ENCODE measurements at regions not wholly inside any gene's neighbourhood (a gene's known extent, or its start where the extent isn't known, plus 50 kb on each side); places are given as distances from the start of the nearest gene placed in this dataset.

- no peak for TF ChIP-seq CTCF (IDR thresholded peaks at IDR 0.05; ENCODE audit: low read depth, low read length)
- H3K36me3 ChIP-seq: no peaks in the 10 kb centered on the region
- no peaks in the 10 kb centered on the region for H3K9me3 ChIP-seq (ENCODE audit: low read depth)
- H3K4me3 ChIP-seq: no peak overlapping the region
- H3K27ac ChIP-seq: no peak overlapping the region
- no peak for DNase-seq (ENCODE audit: low read depth in 1 of 2, low spot score in 1 of 2)
- H3K4me1 ChIP-seq (ENCODE audit: low read depth): no peaks in the 10 kb centered on the region
- no peaks in the 10 kb centered on the region for H3K27me3 ChIP-seq
These were observed 147.4 kb downstream of the TRIM36 start for GRCh38 chr5:115022303-115022702.

GRCh38 chr5:115016646-115017045 is 153.1 kb downstream of the TRIM36 start:
- Histone ChIP-seq H3K27ac (no peak overlapping the region), H3K27me3 (no peaks in the 10 kb centered on the region), H3K9me3 (ENCODE audit: low read depth) (no peaks in the 10 kb centered on the region), H3K4me3 (no peak overlapping the region), H3K4me1 (ENCODE audit: low read depth) (no peaks in the 10 kb centered on the region), H3K36me3 (no peaks in the 10 kb centered on the region)
- no peak for TF ChIP-seq CTCF (IDR thresholded peaks at IDR 0.05; ENCODE audit: low read depth, low read length)
- no peak for DNase-seq (ENCODE audit: low read depth in 1 of 2, low spot score in 1 of 2)

- no peak for DNase-seq (ENCODE audit: low read depth in 1 of 2, low spot score in 1 of 2)
- Histone ChIP-seq H3K36me3 (no peaks in the 10 kb centered on the region), H3K4me3 (no peak overlapping the region), H3K27me3 (no peaks in the 10 kb centered on the region), H3K9me3 (ENCODE audit: low read depth) (no peaks in the 10 kb centered on the region), H3K4me1 (ENCODE audit: low read depth) (no peaks in the 10 kb centered on the region), H3K27ac (no peak overlapping the region)
- no peak for TF ChIP-seq CTCF (IDR thresholded peaks at IDR 0.05; ENCODE audit: low read depth, low read length)
These were observed 170.5 kb downstream of the TRIM36 start for GRCh38 chr5:114999176-114999575.

- H3K4me3 ChIP-seq: no peak overlapping the region
- DNase-seq (ENCODE audit: low read depth in 1 of 2, low spot score in 1 of 2): no peak
- H3K4me1 ChIP-seq (ENCODE audit: low read depth): no peaks in the 10 kb centered on the region
- H3K27ac ChIP-seq: no peak overlapping the region
- TF ChIP-seq CTCF (IDR thresholded peaks at IDR 0.05; ENCODE audit: low read depth, low read length): no peak
- H3K27me3 ChIP-seq: no peaks in the 10 kb centered on the region
- no peaks in the 10 kb centered on the region for H3K36me3 ChIP-seq
- no peaks in the 10 kb centered on the region for H3K9me3 ChIP-seq (ENCODE audit: low read depth)
These were observed 180.2 kb downstream of the TRIM36 start for GRCh38 chr5:114989512-114989911.

GRCh38 chr5:114988096-114988495 is 181.6 kb downstream of the TRIM36 start:
- no peak for DNase-seq (ENCODE audit: low read depth in 1 of 2, low spot score in 1 of 2)
- no peaks in the 10 kb centered on the region for H3K9me3 ChIP-seq (ENCODE audit: low read depth)
- no peak overlapping the region for H3K4me3 ChIP-seq
- H3K36me3 ChIP-seq: no peaks in the 10 kb centered on the region
- TF ChIP-seq CTCF (IDR thresholded peaks at IDR 0.05; ENCODE audit: low read depth, low read length): no peak
- H3K4me1 ChIP-seq (ENCODE audit: low read depth): no peaks in the 10 kb centered on the region
- H3K27me3 ChIP-seq: no peaks in the 10 kb centered on the region
- no peak overlapping the region for H3K27ac ChIP-seq

- Histone ChIP-seq H3K27me3 (no peaks in the 10 kb centered on the region), H3K36me3 (no peaks in the 10 kb centered on the region), H3K27ac (no peak overlapping the region), H3K9me3 (ENCODE audit: low read depth) (no peaks in the 10 kb centered on the region), H3K4me3 (no peak overlapping the region), H3K4me1 (ENCODE audit: low read depth) (no peaks in the 10 kb centered on the region)
- DNase-seq (ENCODE audit: low read depth in 1 of 2, low spot score in 1 of 2): no peak
- no peak for TF ChIP-seq CTCF (IDR thresholded peaks at IDR 0.05; ENCODE audit: low read depth, low read length)
These were observed 184.9 kb downstream of the TRIM36 start for GRCh38 chr5:114984796-114985195.

Measured in cardiac muscle cell (in vitro differentiated cells and primary cell).